Effector CD8-positive, alpha-beta T cell (primary cell): ENCODE measurements at regions not wholly inside any gene's neighbourhood (a gene's known extent, or its start where the extent isn't known, plus 50 kb on each side); places are given as distances from the start of the nearest gene placed in this dataset.

Experiments
- DNase-seq: peaks from one replicate; lab custom pipeline; 2025; lab: John Stamatoyannopoulos, UW

- no peak for DNase-seq
Measured at GRCh38 chr20:2237059-2237458, 58.7 kb upstream of the TGM3 start.

- DNase-seq, result no peak
Measured at GRCh38 chr20:2238601-2239000, 57.2 kb upstream of the TGM3 start.

DNA sequence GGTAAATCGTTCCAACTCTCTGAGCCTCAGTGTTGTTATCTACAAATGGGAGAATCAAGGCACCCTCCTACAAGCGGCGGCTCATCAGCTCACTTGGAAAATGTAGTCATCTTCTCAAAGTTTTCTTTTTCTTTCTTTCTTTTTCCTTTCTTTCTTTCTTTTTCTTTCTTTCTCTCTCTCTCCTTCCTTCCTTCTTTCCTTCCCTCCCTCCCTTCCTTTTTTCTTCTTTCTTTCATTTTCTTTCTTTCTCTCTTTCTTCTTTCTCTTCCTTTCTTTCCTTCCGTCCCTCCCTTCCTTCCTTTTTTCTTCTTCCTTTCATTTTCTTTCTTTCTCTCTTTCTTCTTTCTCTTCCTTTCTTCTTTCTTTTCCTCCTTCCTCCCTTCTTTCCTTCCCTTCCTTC, 55.0 kb upstream of the TGM3 start:
- no peak for DNase-seq

DNA sequence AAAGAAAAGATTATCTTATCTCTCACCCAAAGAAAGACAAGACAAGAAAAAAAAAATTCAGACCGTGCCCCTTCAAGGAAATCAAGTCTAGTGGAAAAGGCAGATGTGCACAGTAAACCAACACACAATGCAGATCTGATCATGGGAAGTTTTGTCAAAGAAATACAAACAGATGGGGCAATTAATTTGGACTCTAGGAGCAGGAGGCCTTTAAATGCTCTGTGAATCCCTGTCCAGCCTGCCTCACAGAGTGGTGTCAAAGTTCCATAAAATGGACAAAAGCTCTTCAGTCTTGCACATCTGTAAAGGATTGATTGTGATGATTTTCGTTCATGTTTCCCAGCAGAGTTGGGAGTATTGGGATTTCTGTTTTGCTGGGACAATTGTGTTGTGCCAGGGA, 53.1 kb upstream of the TGM3 start:
- no peak for DNase-seq

- DNase-seq, result no peak
Measured at GRCh38 chr20:2244523-2244922, 51.3 kb upstream of the TGM3 start.

DNA sequence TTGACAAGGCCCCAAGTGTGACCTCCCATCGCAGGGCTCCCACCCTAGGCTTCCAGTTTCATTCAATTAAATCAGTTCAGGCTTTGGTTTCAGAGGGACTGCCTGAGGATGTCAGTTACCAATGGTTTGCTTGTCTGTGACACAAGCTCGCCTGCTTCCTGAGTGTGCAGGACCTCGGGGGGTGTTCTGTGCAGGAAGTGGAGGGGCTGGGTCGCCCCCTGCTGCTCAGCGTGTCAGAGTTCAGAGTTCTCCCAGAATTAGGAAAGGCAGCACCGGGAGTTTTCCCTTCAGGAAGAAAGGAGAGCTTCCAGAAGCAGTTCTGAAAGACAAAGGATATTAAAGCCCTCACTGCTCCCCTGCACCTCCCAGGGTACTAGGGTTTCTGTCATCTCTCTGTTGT, 50.8 kb upstream of the TGM3 start:
- DNase-seq, result no peak

- DNase-seq, result no peak
Measured at GRCh38 chr20:2245637-2246036, 50.2 kb upstream of the TGM3 start.
